IMR-90 (cell line): ENCODE measurements at regions not wholly inside any gene's neighbourhood (a gene's known extent, or its start where the extent isn't known, plus 50 kb on each side); places are given as distances from the start of the nearest gene placed in this dataset.

Experiments used
- ATAC-seq: fragments of 200-7000 bp; cut with Tn5 transposase; 2 replicates; pipeline ENCODE4 v1.9.1; 2020; ENCODE audit warnings: low read depth, mild to moderate bottlenecking, moderate library complexity
- BruUV-seq: library from RNA; stranded (reverse); fragments of 400-500 nt; replicated peaks from 2 replicates; lab custom pipeline; 2021; lab: Mats Ljungman, UMichigan
- CTCF ChIA-PET: fragments of 300-600 bp; formaldehyde crosslinking; extraction: SDS; loops from one replicate; lab custom pipeline; 2021; ENCODE audit warnings: antibody characterized with exemption; lab: Yijun Ruan, JAX
- POLR2A ChIA-PET: fragments of 300-600 bp; sonication (Branson Sonifier 250); formaldehyde crosslinking; loops from one replicate; lab custom pipeline; 2022; ENCODE audit warnings: antibody characterized with exemption; ENCODE audit not compliant: unreplicated experiment; lab: Charles Lee
- DNase-seq: peaks from one replicate; pipeline ENCODE4 v3.0.0; 2013
- H2AFZ ChIP-seq: replicated peaks from 2 replicates; pipeline ENCODE3; 2013; ENCODE audit warnings: low read length, mild to moderate bottlenecking; ENCODE audit not compliant: poor library complexity
- H2AK5ac ChIP-seq: 2 replicates; pipeline ENCODE4 v1.6.1; 2013; ENCODE audit warnings: low read depth, low read length, inconsistent platforms
- H2AK9ac ChIP-seq: replicated peaks from 2 replicates; pipeline ENCODE3; 2013; ENCODE audit warnings: mild to moderate bottlenecking, low read depth, low read length, moderate library complexity; ENCODE audit not compliant: poor library complexity
- H2BK120ac ChIP-seq: 2 replicates; pipeline ENCODE4 v1.6.1; 2013; ENCODE audit warnings: low read depth, low read length, inconsistent platforms
- H2BK15ac ChIP-seq: 3 replicates; pipeline ENCODE4 v1.6.1; 2013; ENCODE audit warnings: low read depth, low read length, inconsistent platforms
- H2BK20ac ChIP-seq: 2 replicates; pipeline ENCODE4 v1.6.1; 2013; ENCODE audit warnings: low read depth, mild to moderate bottlenecking, inconsistent platforms, low read length, moderate library complexity
- H2BK5ac ChIP-seq: 2 replicates; pipeline ENCODE4 v1.6.1; 2013; ENCODE audit warnings: mild to moderate bottlenecking, low read depth, low read length, inconsistent platforms; ENCODE audit not compliant: poor library complexity, severe bottlenecking
- H3K14ac ChIP-seq: replicated peaks from 2 replicates; pipeline ENCODE4 v1.6.1; 2013; ENCODE audit warnings: low read depth, low read length, inconsistent platforms
- H3K18ac ChIP-seq: 2 replicates; pipeline ENCODE4 v1.6.1; 2013; ENCODE audit warnings: low read depth, low read length, control low read depth
- H3K23ac ChIP-seq: 2 replicates; pipeline ENCODE4 v1.6.1; 2013; ENCODE audit warnings: low read depth, low read length, inconsistent platforms
- H3K27ac ChIP-seq: 2 replicates; pipeline ENCODE4 v1.5.1; 2013; ENCODE audit warnings: mild to moderate bottlenecking, control low read depth, low read length; ENCODE audit not compliant: insufficient read depth
- H3K27me3 ChIP-seq: 2 replicates; pipeline ENCODE4 v1.6.1; 2013; ENCODE audit warnings: low read length; ENCODE audit not compliant: control insufficient read depth, insufficient read depth
- H3K36me3 ChIP-seq: 2 replicates; pipeline ENCODE4 v1.6.1; 2013; ENCODE audit warnings: low read length, mixed read lengths; ENCODE audit not compliant: control insufficient read depth, insufficient read depth
- H3K4ac ChIP-seq: 2 replicates; pipeline ENCODE4 v1.6.1; 2013; ENCODE audit warnings: low read depth, low read length, inconsistent platforms
- H3K4me1 ChIP-seq: 2 replicates; pipeline ENCODE4 v1.6.1; 2013; ENCODE audit warnings: low read length, mixed read lengths; ENCODE audit not compliant: control insufficient read depth, insufficient read depth
- H3K4me2 ChIP-seq: 2 replicates; pipeline ENCODE4 v1.6.1; 2013; ENCODE audit warnings: low read depth, mild to moderate bottlenecking, control low read depth, low read length, moderate library complexity
- H3K4me3 ChIP-seq: 2 replicates; pipeline ENCODE4 v1.5.1; 2013; ENCODE audit warnings: low read depth, mild to moderate bottlenecking, control low read depth, low read length, moderate library complexity; ENCODE audit not compliant: insufficient read depth
- H3K56ac ChIP-seq: 2 replicates; pipeline ENCODE4 v1.6.1; 2013; ENCODE audit warnings: low read length, inconsistent platforms; ENCODE audit not compliant: insufficient read depth; ENCODE audit errors: extremely low read depth
- H3K79me1 ChIP-seq, 2 experiments: 2 replicates each; pipeline ENCODE4 v1.6.1; 2013; ENCODE audit warnings: low read length in 2 of 2, inconsistent platforms in 1 of 2, low read depth in 1 of 2
- H3K9ac ChIP-seq: 2 replicates; pipeline ENCODE4 v1.6.1; 2013; ENCODE audit warnings: low read depth, low read length, control low read depth
- H3K9me1 ChIP-seq: 2 replicates; pipeline ENCODE4 v1.6.1; 2013; ENCODE audit warnings: low read length, inconsistent platforms; ENCODE audit not compliant: insufficient read depth
- H3K9me3 ChIP-seq: 2 replicates; pipeline ENCODE4 v1.6.1; 2013; ENCODE audit warnings: low read length; ENCODE audit not compliant: control insufficient read depth, insufficient read depth
- H4K20me1 ChIP-seq: 2 replicates; pipeline ENCODE4 v1.6.1; 2013; ENCODE audit warnings: low read length, inconsistent platforms; ENCODE audit not compliant: insufficient read depth
- H4K5ac ChIP-seq: 2 replicates; pipeline ENCODE4 v1.6.1; 2013; ENCODE audit warnings: mild to moderate bottlenecking, low read depth, low read length, control low read depth
- H4K8ac ChIP-seq, 2 experiments: 2 replicates each; pipeline ENCODE4 v1.6.1; 2013; ENCODE audit warnings: low read depth in 2 of 2, low read length in 2 of 2, control low read depth in 1 of 2, inconsistent platforms in 1 of 2
- H4K91ac ChIP-seq: 2 replicates; pipeline ENCODE4 v1.6.1; 2013; ENCODE audit warnings: low read depth, low read length, inconsistent platforms; ENCODE audit not compliant: insufficient read depth
- CEBPB ChIP-seq: IDR thresholded peaks from 2 replicates; pipeline ENCODE4 v1.6.1; 2012; ENCODE audit warnings: low read depth, low read length, improper control_type of control experiment
- FOS ChIP-seq: fragments of 150-350 bp; IDR thresholded peaks from 2 replicates; pipeline ENCODE4 v1.6.1; 2016; ENCODE audit warnings: low read depth, low read length
- MAFK ChIP-seq: IDR thresholded peaks from 2 replicates; pipeline ENCODE4 v1.6.1; 2012; ENCODE audit warnings: low read depth, low read length, improper control_type of control experiment
- MXI1 ChIP-seq: IDR thresholded peaks from 2 replicates; pipeline ENCODE4 v1.6.1; 2012; ENCODE audit warnings: low read depth, mild to moderate bottlenecking, low read length, moderate library complexity, borderline replicate concordance
- NFE2L2 ChIP-seq: fragments of 150-350 bp; IDR thresholded peaks from 2 replicates; pipeline ENCODE4 v1.6.1; 2016; ENCODE audit warnings: low read depth, mild to moderate bottlenecking, low read length
- POLR2A ChIP-seq: IDR thresholded peaks from 2 replicates; pipeline ENCODE4 v1.6.1; 2012; ENCODE audit warnings: mild to moderate bottlenecking, low read depth, low read length
- RAD21 ChIP-seq: IDR thresholded peaks from 2 replicates; pipeline ENCODE4 v1.6.1; 2012; ENCODE audit warnings: low read length, improper control_type of control experiment
- RFX5 ChIP-seq: IDR thresholded peaks from 2 replicates; pipeline ENCODE4 v1.8.0; 2012; ENCODE audit warnings: low read depth, mild to moderate bottlenecking, low read length, moderate library complexity
- WGBS, 2 experiments: methylation state at CpG; one replicate each; pipeline versions ENCODE4 v1.1.5 to v1.1.7; 2013; ENCODE audit warnings: missing lambda C conversion rate in 2 of 2; ENCODE audit not compliant: insufficient read length in 1 of 2; ENCODE audit errors: extremely low coverage in 2 of 2; 5-methylcytosine and 5-hydroxymethylcytosine counted together
- dilution Hi-C: fragments of 300-500 bp; cut with HindIII; formaldehyde crosslinking; loops from one replicate; pipeline ENCODE4 v1.14.3; 2018; ENCODE audit warnings: low sequenced_read_pairs; ENCODE audit not compliant: unreplicated experiment
- in situ Hi-C: fragments of 300-500 bp; cut with MboI; formaldehyde crosslinking; loops from 3 replicates; pipeline ENCODE4 v1.14.3; 2019; ENCODE audit warnings: low sequenced_read_pairs, inconsistent platforms, mixed read lengths
- intact Hi-C: fragments of 100-400 bp; cut with micrococcal nuclease; formaldehyde crosslinking; loops from 2 replicates; pipeline ENCODE4 v1.10.0; 2022

DNA sequence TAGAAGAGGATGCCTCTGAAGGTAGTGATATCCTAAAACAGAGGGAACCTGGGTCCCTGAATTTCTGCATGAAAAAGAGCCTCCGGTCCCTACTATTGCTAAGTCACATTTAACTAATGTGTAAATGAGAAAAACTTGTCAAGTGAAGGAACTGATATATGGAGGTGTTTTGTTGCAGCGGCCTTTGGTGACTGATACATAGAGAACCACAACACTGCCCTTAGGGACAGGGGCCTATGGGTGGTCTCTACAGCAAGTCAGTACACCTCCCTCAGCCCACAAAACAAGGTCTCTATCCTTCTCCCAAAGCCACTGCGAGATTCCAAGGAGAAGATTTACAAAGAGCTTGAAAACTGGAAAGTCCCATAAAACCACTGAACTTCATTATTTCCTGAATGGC, 275.3 kb downstream of the SOX9 start:
- in situ Hi-C loops (loop anchor here (25.0 kb wide), 1 partner anchor 816 kb away; no protein-coding TSS in a partner anchor), intact Hi-C loops (no loop called here), dilution Hi-C loops (no loop called here)
- Histone ChIP-seq H4K91ac (peak overlapping the region; percentile 37; the same call in 1 of the 2 replicates), H3K4me3 (no peak overlapping the region), H4K8ac (peak overlapping the region in 1 of 2 experiments; percentile 39; a peak in 2 of 4 replicates), H3K4me1 (peaks cover 38% of the 10 kb centered on the region), H4K5ac (no peak overlapping the region), H3K9me3 (no peaks in the 10 kb centered on the region), H4K20me1 (no peaks in the 10 kb centered on the region; the same call in 1 of the 2 replicates), H3K9ac (no peak overlapping the region), H2AFZ (no peak overlapping the region), H2BK120ac (peak overlapping the region; percentile 99), H3K18ac (no peak overlapping the region), H2BK20ac (peak overlapping the region; percentile 97), H3K36me3 (no peaks in the 10 kb centered on the region), H3K14ac (peak overlapping the region; percentile 30), H2BK15ac (peak overlapping the region; percentile 15; the same call in 2 of the 3 replicates), H3K23ac (no peak overlapping the region), H3K4ac (peak overlapping the region; percentile 97; the same call in 1 of the 2 replicates), H3K27me3 (no peaks in the 10 kb centered on the region), H3K9me1 (peaks cover 34% of the 10 kb centered on the region), H2AK9ac (no peak overlapping the region), H3K56ac (no peak overlapping the region), H2AK5ac (peak overlapping the region; percentile 87), H3K4me2 (no peak overlapping the region), H3K79me1 (peaks cover 0 to 44% of the 10 kb centered on the region in 2 experiments; a peak in 2 of 4 replicates), H3K27ac (no peak overlapping the region), H2BK5ac (no peak overlapping the region)
- CTCF ChIA-PET = interaction anchor here (0.6 kb wide), 1 partner anchor 1629 kb away, joined by 5 read pairs; no protein-coding TSS in a partner anchor
- BruUV-seq = no TSS peak
- no peak for DNase-seq
- POLR2A ChIA-PET = no interaction called here
- TF ChIP-seq RAD21 (no peak), CEBPB (no peak), NFE2L2 (no peak), MAFK (no peak), FOS (no peak), POLR2A (no peak), RFX5 (no peak), MXI1 (no peak)
- 100% methylated on average over 1 of the region's 3 CpGs; no CpG with 5 or more reads in 1 of the 2 experiments for WGBS, 2 experiments
- ATAC-seq = no peak
